GM10266 (cell line): ENCODE measurements at regions not wholly inside any gene's neighbourhood (a gene's known extent, or its start where the extent isn't known, plus 50 kb on each side); places are given as distances from the start of the nearest gene placed in this dataset.

ENCODE experiments used
- DNase-seq: peaks from one replicate; pipeline ENCODE4 v3.0.0; 2012; ENCODE audit errors: extremely low spot score
- CTCF ChIP-seq: IDR thresholded peaks from 2 replicates; pipeline ENCODE4 v1.5.1; 2012; ENCODE audit warnings: mild to moderate bottlenecking, low read depth; ENCODE audit not compliant: control insufficient read depth, insufficient read depth; ENCODE audit errors: missing control alignments

- TF ChIP-seq CTCF = no peak
- no peak for DNase-seq
Observed at GRCh38 chr12:125674554-125675338, 609.5 kb downstream of the AACS start.

GRCh38 chr12:125676366-125676765 is 611.1 kb downstream of the AACS start:
- no peak for TF ChIP-seq CTCF
- no peak for DNase-seq

- no peak for DNase-seq
- no peak for TF ChIP-seq CTCF
Observed at GRCh38 chr12:125677829-125678228, 612.6 kb downstream of the AACS start.

GRCh38 chr12:125678589-125678993 is 613.4 kb downstream of the AACS start:
- no peak for TF ChIP-seq CTCF
- DNase-seq = no peak

GRCh38 chr12:125683748-125684381 is 618.6 kb downstream of the AACS start:
- peak; percentile 71 for TF ChIP-seq CTCF
- no peak for DNase-seq

GRCh38 chr12:125684968-125685790 is 619.9 kb downstream of the AACS start:
- DNase-seq = no peak
- TF ChIP-seq CTCF = no peak

GRCh38 chr12:125685915-125686314 is 620.7 kb downstream of the AACS start:
- no peak for TF ChIP-seq CTCF
- DNase-seq = no peak
